ENCODE measurements at regions not wholly inside any gene's neighbourhood (a gene's known extent, or its start where the extent isn't known, plus 50 kb on each side); places are given as distances from the start of the nearest gene placed in this dataset.

DNA sequence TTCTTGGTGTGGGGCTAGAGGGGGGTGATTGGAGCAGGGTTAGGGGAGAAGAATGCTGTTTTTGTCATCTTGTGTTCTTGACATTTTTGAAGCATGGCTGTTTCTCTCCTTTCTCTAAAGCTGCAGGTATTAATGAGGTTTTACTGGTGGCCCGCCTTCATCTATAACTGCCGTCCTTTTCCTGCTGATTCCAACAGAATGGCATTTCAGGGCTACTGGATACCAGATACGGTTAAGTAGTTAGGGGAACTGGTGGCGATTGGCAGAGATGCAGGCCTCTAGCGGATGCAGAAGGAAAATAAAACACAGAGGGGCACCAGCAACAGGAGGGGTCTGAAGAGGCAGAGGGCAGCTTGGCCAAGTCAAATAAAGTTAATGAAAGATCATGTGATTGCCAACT is 89.7 kb upstream of the EEF1E1 start:
- H3K27me3 ChIP-seq (ENCODE audit: insufficient read depth, low read length) = no peaks in the 10 kb centered on the region
- no peak overlapping the region for H3K4ac ChIP-seq (ENCODE audit: low read depth, low read length)
- no peak overlapping the region for H2BK5ac ChIP-seq (ENCODE audit: insufficient read length, low read length)
- H3K9me3 ChIP-seq (ENCODE audit: control insufficient read depth, low read depth, low read length) = no peaks in the 10 kb centered on the region
- DNase-seq = peak; percentile 45
- H3K9me3 Mint-ChIP-seq = no peaks in the 10 kb centered on the region; a peak in 1 of 5 replicates
- no peak for TF ChIP-seq CTCF (conservative IDR thresholded peaks at IDR 0.05)
- no peak overlapping the region for H3K9ac ChIP-seq (ENCODE audit: extremely low read depth, insufficient read length, low read length)
- no peak overlapping the region for H3K23ac ChIP-seq (ENCODE audit: insufficient read length, low read depth, low read length)
- no peaks in the 10 kb centered on the region for H3K79me2 ChIP-seq (ENCODE audit: insufficient read depth, low read length)
- peaks cover 8% of the 10 kb centered on the region; the same call in 1 of the 2 replicates for H3K4me1 ChIP-seq (ENCODE audit: insufficient read depth, low read length)
- H2AK5ac ChIP-seq (ENCODE audit: insufficient read length, low read length) = no peak overlapping the region
- H3T11ph ChIP-seq (ENCODE audit: low read length) = no peak overlapping the region
- H3K4me2 ChIP-seq (ENCODE audit: insufficient read depth, insufficient read length, low read length) = peak overlapping the region; percentile 28
- WGBS (ENCODE audit: extremely low coverage, insufficient read length, low lambda C conversion rate) = no CpG with 5 or more reads among the region's 5 CpGs
- no peak overlapping the region for H4K5ac ChIP-seq (ENCODE audit: insufficient read length, low read depth, low read length)
- peaks cover 22 to 33% of the 10 kb centered on the region in 2 experiments for H3K4me1 Mint-ChIP-seq
- no peak overlapping the region for H4K91ac ChIP-seq (ENCODE audit: insufficient read length, low read depth, low read length)
- H3K23me2 ChIP-seq (ENCODE audit: insufficient read length, low read depth, low read length, poor library complexity, severe bottlenecking) = no peaks in the 10 kb centered on the region
- no peak overlapping the region for H2AFZ ChIP-seq (ENCODE audit: low read length)
- no peaks in the 10 kb centered on the region for H3K79me1 ChIP-seq (ENCODE audit: insufficient read depth, low read depth, low read length, poor library complexity, severe bottlenecking)
- no peak overlapping the region for H3K56ac ChIP-seq (ENCODE audit: insufficient read length, low read depth, low read length)
- H3K27ac Mint-ChIP-seq = peak overlapping the region in 2 of 3 experiments; percentile 12 to 75; a peak in 2 of 7 replicates
- H4K20me1 ChIP-seq (ENCODE audit: control insufficient read depth, insufficient read depth, insufficient read length) = no peaks in the 10 kb centered on the region
- no peak overlapping the region for H2BK12ac ChIP-seq (ENCODE audit: insufficient read length, low read depth, low read length)
- no peak overlapping the region for H4K8ac ChIP-seq (replicated peaks; ENCODE audit: insufficient read length, low read depth, low read length)
- H3K36me3 Mint-ChIP-seq (ENCODE audit: insufficient read depth in 1 of 3, low read depth in 3 of 3) = no peaks in the 10 kb centered on the region; a peak in 1 of 7 replicates
- H2BK20ac ChIP-seq (ENCODE audit: low read depth, low read length, poor library complexity, severe bottlenecking) = no peak overlapping the region
- H3K27ac ChIP-seq (ENCODE audit: insufficient read length, low read depth, low read length) = no peak overlapping the region
- no peak overlapping the region for H3K18ac ChIP-seq (ENCODE audit: insufficient read length, low read depth, low read length)
- H3K4me3 Mint-ChIP-seq = no peak overlapping the region
- no peak overlapping the region for H3K14ac ChIP-seq (ENCODE audit: insufficient read depth, low read length)
- H2BK15ac ChIP-seq (ENCODE audit: low read depth, low read length) = no peak overlapping the region
- no peaks in the 10 kb centered on the region for H3K27me3 Mint-ChIP-seq (ENCODE audit: low read depth)
- no peak overlapping the region for H2BK120ac ChIP-seq (ENCODE audit: low read depth, low read length, poor library complexity, severe bottlenecking)

Measured in H9 (cell line).